ENCODE measurements at regions not wholly inside any gene's neighbourhood (a gene's known extent, or its start where the extent isn't known, plus 50 kb on each side); places are given as distances from the start of the nearest gene placed in this dataset.

DNA sequence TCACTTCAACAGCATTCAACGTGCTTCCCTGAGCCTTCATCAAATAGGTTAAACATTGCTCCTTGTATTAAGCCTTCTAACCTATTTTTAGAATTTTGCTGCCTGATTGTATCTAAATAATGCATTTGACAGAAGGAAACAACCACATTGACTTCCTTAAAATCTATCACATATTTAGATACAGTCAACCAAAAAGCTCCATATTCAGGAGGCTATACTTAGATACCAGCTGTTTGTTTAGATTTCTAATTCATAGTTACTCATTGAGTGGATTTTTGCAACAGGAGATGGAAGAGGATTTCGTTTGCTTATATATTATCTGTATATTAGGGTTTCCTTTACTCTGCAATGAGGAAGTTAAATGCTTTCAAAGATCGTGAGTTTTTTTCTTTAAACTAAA lies 241.1 kb upstream of the PPP1R2C start:
- DNase-seq, result peak; percentile 0

DNA sequence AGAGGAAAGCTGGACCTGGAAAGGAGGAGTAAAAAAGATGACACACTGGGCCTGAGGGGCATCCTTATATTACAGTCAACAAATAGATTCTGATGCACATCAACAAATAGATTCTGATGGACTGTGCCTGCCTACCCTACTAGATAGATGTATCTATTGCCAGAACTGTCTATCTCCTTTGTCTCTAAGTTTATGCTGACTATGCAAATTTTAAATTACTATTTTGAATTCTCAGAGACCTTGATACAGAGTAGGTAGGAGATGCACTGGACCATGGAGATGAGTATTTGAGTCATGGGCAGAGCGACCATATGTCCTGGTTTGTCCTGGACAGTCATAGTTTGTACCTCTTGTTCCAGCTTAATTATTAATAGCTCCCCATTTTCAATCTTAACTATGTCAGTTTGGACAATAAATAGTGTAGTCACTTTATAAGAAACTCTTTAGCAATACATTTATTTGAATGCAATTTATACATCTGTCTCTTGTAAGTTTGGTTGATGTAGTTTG lies 247.9 kb upstream of the PPP1R2C start:
- no peak for DNase-seq

DNA sequence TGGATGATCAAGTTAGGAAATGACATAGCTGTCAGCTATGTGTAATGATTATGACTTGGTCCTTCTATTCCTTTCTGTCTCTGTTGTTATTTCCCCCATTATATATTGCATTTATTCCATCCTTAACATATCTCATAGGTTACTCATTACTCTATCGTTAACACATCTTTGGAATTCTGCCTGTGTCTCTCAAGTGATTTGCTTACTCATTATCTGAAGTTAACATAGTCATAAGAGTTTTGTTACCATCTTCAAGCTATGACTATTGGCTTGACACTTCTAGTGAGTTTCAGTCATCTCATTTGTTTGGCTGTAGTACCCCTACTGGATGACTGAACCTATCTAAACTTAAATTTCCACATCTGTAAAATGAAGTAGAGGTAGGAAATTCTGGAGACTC lies 286.1 kb upstream of the PPP1R2C start:
- DNase-seq, result no peak

DNA sequence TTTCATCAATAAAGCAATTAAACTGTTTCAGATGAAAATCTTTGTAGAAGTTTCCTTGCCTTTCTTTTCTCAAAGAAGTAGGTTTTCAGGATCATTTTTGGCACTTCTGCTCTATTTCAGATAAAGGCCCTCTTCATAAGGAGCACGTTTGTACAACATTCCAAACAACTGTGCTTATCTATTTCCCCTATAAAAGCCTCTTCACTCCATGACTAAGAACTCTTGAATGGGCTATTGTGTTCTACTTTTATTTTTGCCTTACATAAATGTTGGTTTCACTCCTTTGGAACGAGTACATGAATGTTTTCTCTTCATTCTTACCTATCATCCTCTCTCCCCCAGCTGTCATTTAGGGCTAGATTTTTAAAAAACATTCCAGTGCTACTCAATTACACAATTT lies 288.0 kb upstream of the PPP1R2C start:
- DNase-seq, result no peak

DNA sequence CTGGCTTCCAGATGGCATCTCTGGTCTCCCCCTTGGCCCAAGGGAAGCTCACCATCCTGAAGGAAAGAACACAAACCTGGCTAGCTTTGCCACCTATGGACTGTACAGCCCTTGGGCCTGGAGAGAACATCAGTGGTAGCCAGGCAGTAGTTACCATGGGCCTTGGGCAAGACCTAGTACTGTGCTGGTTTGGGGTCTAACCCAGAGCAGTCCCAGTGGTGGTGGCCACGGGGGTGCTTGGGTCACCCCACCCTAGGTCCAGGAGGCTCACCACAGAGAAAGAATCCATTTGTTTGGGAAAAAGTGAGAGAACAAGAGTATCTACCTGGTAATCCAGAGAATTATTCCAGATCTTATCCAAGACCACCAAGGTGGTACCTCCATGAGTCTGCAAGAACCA lies 290.7 kb upstream of the PPP1R2C start:
- DNase-seq, result no peak

DNA sequence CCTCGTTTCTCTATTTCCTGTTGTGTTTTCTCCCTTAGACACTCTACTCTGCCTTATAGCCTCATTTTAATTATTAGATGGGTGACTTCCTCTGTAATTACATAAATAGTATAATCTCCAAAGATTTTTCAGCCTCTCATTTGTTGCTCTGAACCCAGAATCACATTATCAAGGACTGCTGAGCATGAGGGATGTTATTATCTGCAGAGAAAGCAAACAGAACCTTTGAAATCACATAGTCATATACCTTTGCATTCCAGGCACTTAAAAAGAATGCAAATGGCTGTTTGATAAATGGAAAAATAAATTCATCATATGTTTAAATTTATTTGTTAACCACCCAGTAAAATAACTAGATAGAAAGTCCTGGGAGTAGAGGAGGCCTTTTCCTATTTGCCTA lies 305.1 kb upstream of the PPP1R2C start:
- DNase-seq, result no peak

DNA sequence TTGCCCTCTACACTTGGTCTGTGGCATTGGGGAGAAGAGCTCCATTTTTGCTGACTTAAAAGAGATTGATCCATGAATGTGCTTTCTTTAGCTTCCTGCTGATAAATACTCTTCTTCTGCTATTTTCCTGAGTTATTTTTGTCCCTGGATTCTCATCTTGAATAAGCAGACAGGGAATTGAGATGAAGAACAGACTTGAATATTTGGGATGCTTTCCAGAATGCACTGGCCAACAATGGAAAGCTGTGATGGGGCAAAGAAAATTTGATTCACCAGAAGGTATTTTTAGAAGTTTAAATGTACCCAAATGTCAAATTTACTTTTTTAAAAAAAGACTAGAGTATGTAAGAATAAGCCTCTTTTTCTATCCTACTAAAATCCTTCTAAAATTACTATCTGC lies 309.9 kb upstream of the PPP1R2C start:
- no peak for DNase-seq

DNA sequence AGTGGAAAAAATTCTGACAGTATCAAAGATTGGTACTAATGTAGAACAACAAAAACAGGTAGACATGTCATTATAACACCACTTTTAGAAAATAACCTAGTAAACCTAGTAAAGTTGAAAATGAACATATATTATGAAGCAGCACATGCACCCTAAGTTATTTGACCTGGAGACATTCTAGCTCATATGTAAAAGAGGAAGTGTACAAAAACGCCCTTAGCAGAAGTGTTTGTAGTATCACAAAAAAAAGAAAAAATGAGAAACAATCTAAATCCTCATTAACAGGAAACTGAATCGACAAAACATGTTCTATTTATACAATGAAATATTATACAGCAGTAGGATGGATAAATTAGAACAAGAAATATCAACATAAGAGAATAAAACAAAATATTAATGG lies 318.9 kb upstream of the PPP1R2C start:
- DNase-seq, result no peak

DNA sequence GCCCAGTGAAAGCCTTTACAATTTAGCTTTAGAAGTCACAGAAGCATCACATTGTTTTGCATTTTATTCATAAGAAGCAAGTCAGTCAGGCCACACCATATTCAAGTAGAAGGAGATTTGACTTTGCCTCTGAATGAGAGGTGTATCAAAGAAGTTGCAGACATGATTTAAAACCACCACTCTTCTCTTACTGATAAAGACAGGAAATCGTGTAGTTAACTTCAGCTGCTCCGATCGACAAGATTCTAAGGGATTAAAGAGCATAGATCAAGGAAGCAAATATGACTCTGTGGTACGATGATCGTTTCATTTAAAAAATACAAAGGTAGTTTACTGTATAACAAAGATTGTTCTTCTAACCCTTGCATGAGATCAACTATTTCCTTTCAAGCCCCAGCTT lies 328.0 kb upstream of the PPP1R2C start:
- no peak for DNase-seq

DNA sequence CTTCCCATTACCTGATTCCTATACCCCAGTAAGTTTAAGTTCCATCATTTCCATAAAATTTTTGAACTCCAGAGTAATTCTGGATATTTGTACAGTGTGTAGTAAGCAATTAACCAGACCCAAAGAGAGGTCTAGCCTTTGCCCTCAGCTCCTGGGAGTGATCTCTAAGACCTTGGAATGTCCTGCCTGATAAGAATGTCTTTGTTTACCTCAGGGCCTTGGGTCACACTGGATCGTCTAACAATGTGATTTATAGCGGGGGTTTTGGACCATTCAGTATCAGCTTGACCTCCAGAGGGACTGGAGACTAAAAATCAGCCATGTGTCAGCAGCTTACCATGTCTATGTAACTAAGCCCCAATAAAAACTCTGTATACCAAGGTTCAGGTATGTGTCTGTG lies 330.9 kb upstream of the PPP1R2C start:
- no peak for DNase-seq

DNA sequence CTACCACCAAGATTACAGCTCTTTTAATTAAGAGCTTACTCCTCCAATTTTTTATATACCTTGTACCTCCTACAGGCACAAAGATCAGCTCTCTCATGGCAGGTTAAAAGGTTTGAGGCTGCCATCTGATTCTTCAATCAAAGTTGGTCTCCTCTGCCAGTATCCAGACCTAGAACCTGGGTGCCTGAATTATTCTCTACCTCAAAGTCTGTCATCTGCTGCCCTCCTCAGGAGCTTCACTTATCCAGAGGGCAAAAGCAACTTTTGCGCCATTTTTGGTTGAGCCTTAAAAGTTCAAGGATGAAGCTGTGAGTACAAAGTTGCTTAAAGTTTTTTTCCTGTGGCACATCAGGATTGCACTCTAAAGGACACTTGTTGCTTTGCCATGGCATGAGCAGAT lies 343.7 kb upstream of the PPP1R2C start:
- peak; percentile 1 for DNase-seq

DNA sequence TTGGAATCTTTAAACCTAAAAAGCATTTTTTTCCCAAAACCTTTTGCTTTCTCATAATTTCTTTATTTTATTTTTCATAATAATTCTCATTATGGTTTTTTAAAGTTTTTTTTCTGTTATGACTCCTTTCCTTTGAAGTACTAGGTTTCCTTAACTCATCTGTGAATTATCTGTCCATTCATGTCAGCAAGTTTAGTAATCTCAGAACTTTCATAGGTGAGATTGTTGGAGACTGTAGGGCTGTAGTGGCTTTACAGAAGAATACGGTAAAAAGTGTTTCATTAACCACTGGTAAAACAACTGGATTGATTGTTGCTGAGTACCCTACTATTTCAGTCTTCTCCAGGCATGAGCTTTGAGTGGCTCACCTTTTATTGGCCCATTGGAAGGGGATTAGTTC lies 361.7 kb upstream of the PPP1R2C start:
- DNase-seq, result no peak

DNA sequence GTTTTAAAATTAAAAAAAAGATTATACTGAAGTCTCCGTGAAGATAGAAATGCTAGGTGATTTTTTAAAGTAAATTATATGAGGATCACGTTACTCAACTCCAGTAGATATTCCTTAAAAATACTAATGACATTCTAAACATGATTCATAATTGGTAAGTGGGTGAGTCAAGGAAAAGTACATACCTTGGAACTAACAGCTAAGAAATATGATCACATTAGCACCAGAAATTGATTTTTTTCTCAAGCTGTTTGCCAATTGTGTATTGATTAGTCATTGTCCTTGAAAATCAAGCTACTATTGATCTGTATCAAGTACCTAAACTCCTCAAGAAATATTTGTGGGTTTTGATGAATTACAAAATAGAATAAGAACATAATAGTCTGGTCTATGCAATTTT lies 362.6 kb upstream of the PPP1R2C start:
- DNase-seq, result no peak

DNA sequence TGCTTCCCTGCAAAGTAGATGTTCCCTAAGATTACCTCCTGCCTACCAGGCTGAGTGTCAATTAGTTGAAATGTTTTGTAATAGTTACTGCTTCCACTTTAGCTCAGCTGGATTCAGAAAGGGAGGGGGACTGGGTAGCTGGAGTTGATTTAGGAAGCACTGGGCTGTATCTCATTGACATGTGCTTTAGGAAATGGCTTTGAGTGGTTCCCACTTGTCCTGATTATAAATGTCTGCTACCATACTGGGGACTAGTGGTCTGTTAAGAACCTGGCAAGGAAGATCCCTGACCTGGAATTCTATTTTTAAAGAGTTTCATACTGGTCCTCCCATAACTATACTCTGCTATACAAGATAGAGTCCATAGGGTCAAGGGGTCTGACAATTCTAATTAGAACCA lies 363.9 kb upstream of the PPP1R2C start:
- DNase-seq, result no peak

DNA sequence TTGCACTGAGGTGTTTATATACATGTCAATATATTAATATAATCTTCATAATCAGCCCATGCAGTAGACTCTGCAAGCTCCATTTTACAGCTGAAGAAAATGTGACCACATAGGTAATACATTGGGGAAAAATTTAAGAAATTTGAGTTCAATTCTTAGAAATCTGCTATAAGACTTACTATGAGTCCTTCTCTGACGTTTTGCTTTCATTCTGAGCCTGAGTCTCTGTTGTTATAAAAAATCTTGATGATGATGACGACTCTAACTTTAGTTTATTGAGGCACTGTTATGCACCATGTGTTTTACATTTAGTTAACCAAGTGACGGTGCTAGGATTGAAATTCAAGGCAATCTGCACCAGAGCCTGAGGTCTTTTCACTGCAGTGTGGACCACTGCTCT lies 370.3 kb upstream of the PPP1R2C start:
- no peak for DNase-seq

DNA sequence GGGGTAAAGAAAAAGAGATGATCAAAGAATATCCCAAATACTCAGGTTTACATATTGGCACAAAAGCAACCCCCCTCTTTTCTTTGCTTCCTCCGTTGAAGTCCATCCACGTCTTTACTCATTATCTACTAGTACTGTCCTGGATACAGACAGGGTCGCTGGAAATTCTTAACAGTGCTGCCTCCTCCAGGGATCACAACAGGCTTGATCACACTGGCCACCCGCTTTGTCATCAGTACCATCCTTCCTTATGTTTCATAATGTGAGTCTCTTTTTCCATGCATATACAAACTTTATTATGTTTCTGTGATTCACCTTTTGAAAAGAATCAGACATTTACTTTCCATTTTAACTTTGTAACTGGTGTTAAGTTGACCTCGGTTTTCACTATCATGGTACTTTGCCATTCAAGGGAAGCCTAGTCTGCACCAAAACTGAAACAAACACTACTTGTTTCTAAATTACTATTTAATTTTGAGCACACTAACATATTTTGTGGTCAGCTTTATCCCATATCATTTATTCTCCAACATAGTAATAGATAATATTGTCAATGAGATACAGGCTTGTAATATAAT lies 387.5 kb upstream of the PPP1R2C start:
- DNase-seq, result no peak

DNA sequence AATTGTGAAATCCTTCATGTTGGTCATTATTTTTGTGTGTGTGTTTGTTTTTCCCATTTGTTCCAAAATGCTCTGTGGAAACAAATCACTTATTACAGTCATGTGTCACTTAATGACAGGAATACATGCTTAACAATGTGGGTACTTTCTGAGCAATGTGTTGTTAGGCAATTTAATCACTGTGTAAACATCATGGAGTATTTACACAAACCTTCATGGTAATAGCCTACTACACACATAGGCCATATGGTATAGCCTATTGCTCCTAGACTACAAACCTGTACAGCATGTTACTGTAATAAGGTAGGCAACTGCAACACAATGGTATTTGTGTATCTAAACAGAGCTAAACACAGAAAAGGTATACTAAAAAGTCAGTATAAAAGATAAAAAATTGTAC lies 388.9 kb upstream of the PPP1R2C start:
- no peak for DNase-seq

DNA sequence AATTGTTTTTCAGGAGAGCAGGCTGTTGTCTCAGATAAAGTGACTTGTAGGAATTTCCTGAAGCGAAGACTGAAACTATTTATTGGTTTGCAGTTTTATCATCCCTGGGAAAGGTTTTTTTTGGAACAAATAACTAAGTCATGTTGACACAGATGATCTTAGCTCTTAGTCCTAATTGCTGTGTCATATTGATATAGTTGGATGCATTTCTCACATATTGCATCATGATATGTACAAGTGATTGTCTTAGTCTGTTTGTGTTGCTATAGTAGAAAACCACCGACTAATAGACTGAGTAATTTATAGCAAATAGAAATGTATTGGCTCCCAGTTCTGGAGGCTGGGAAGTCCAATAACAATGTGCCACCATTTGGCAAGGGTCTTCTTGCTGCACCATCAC lies 397.5 kb upstream of the PPP1R2C start:
- DNase-seq, result no peak

DNA sequence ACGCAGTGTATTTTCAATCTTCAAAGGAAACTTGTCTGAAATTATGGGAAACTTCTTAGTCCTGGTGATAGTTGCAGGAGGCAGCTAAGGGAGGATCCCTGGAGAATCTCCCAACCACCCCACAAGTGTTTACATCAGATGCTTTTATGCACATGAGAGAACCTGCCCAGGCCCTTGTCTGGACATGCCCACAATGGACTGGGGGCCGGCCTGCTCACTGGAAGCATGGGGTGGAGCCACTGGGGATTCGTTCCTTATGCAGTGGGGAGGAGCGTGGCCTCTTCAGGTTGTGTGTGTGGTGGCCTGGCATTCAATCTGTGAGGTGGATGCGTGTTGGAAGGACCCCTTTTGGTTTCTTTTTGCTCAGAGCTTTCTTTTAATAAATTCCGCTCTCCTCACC lies 398.7 kb upstream of the PPP1R2C start:
- DNase-seq, result no peak

DNA sequence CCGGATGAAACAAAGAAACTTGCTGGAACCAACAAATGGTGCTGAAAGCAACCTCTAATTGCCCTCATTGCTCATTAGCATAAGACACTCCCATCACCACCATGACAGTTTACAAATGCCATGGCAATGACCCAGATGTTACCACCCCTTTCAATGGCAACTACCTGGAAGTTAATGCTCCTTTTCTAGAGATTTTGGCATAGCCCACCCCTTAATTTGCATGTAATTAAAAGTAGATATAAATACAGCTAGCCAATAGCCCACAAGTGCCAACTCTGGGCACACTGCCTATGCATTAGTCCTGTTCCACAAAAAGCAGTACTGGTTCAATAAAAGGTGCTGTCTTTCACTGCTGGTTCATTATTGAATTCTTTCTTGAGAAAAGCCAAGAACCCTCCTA lies 410.3 kb upstream of the PPP1R2C start:
- no peak for DNase-seq

DNA sequence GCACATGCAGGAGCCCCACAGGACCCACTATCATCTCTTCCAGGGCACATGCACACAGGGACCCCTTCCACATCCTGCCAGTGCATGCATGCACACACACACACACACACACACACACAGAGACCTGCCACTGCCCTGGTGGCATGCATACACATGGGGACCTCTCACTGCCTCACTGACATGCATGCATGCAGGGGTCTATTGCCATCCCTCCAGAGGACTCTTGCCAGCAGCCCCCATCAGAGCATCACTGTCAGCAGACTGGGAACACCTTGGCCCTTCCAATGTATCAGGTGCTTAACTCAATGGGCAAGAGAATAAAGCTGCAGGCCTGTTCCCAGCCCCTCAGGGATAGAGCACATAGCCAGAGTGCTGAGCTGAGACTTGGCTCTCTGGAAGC lies 433.6 kb upstream of the PPP1R2C start:
- no peak for DNase-seq

DNA sequence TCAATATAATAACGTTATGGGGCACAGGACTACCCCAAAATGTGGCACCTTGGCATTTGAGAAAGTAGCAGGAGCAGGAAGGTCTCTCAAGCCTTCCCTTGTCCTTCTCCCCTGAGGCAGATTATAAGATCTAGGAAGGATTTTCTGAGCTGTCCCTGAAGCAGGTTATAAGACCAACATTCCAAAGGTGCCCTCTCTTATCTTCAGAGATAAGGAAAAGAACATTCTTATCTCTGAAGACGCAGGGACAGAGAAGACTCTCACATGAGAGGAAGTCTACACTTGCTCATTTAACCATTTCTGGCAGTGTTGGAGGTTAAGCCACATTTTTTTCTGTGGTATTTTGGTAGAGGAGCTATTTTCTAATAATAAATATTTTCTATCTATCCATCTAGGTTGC lies 437.9 kb upstream of the MAOA start:
- DNase-seq, result no peak

DNA sequence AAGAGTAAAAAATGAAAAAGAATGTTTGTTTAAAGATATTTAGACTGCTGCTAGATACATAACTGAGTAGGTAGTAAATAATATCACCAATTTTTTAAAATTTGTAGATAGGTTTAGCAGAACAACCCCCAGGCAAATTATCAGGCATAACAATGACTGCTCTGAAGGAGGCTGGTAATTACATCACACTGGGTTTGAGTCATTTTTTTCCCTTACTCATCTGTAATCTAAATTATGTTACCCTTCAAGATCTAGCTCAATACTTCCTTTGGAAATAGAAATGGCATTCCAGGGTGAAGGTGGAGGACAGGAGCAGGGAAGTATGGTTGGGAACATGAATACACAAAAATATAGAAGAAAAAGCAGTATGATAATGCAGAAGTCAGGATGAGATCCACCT lies 431.6 kb upstream of the MAOA start:
- no peak for DNase-seq

DNA sequence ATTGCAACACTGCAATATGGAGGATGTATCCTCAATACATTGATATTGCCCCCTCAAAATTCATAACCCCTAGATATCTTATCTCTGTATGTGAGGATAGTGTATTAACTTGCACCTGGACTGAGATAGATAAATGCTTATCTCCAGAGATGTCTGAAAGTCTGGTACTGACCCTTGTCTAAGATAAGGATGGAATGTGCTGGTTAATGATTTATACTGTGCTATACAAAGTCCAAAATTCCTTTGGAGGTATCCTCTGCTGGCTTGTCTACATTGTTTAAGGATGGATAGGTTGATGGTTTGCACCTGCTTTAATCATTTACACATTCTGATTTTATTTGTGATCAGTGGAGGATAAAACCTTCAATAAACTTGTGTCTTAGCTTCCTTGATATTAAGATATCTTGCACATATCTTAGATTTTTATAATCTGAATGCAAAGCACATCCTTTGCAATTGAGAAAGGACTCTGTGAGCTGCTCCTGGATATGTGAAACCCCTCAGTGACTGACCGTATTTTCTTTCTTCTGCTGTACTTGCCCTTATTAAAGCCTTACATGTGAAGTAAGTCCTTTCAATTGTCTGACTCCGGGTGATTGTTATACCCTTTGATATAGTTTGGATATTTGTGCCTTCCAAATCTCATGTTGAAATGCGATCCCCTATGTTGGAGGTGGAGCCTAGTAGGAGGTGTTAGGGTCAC lies 430.3 kb upstream of the MAOA start:
- DNase-seq, result no peak

DNA sequence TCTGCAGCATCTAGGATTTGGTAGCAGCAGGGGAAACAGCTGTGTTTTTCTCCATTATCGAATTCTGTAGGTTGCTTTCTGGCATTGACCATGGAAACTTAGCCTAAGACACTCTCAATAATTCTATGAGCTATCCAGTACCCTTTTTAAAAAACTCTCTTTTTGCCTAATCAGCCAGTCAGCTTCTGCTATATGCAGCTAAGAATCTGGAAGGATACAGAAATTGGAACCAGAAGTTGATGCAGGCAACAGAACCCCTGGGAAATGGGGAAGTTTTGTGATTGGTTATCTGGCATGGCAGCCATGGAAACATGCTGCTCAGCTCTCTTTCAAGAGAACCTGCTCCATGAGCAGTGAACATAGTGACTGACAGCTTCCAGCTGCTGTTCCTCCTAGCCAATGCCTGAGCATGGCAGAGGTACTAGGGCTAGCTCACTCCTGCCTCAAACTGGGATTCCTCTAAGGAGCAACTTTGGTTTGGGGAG lies 417.6 kb upstream of the MAOA start:
- DNase-seq, result no peak

Data from hematopoietic multipotent progenitor cell treated with erythropoietin and hydrocortisone succinate and interleukin-3 and kit ligand, for 6 days (in vitro differentiated cells).